HG03045 (cell line): ENCODE measurements at regions not wholly inside any gene's neighbourhood (a gene's known extent, or its start where the extent isn't known, plus 50 kb on each side); places are given as distances from the start of the nearest gene placed in this dataset.

Experiments
- ATAC-seq: cut with Tn5 transposase; IDR thresholded peaks from one replicate; pipeline ENCODE4 v1.9.1; 2021; ENCODE audit warnings: mild to moderate bottlenecking, moderate library complexity; ENCODE audit not compliant: unreplicated experiment

- ATAC-seq = no peak
These were observed 1985.1 kb upstream of the CELF4 start for GRCh38 chr18:39550701-39551100.

DNA sequence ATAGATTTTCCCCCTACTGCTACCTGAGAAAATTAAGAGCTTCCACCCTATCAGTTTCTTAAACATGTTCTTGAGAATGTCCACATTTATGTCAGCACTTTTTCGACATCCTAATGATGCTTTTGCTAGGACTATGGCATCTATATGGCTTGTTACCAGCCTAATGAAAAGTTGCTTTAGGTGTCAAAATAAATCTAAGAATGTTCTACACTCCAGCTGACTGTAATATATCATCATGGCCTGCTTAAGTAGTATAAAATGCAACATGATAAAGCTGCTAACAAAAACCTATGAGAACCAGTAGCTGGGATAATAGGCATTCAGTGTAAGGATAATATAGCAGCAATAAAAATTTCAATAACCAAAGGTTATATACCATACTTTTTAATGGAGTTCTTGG is 1983.5 kb upstream of the CELF4 start:
- no peak for ATAC-seq

DNA sequence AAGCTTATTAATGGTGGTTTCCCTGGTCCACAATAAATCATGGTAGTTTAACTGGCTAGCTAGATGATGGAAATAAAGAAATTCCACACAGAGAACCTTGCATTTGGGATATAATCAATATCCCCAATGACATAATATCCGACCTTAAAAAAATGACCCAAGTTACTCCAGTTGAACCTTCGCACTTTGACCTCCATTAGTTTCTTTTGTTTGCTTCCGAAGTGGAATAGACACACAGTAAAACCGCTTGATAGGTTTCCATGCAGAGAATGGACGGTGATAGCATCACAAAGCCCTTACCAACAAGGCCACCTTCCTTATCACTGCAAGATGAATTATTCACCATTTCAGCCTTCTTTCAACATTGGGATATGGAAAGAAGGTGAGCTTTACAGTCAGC is 1966.1 kb upstream of the CELF4 start:
- ATAC-seq = no peak

- no peak for ATAC-seq
These were observed 1963.8 kb upstream of the CELF4 start for GRCh38 chr18:39529358-39529757.

- no peak for ATAC-seq
These were observed 1961.9 kb upstream of the CELF4 start for GRCh38 chr18:39527465-39527864.

DNA sequence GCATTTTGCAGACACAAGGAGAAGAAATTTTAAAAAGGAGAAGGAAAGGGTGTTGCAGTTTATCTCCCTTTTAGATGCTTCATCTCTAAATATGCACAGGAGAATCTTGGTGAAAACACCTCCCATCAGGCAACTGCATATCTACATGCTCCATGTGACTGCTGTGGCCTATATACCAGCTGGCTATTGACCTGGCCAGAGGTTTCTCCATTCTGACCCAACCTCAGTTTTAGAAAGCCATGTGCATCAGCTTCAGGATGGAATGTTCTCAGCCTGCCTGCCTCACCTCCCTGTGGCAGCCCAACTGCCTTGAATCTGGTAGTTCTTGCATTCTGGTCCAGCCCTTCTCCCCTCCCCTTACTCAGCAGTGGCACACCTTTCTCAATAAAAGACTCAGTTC is 1958.8 kb upstream of the CELF4 start:
- no peak for ATAC-seq

- ATAC-seq = no peak
These were observed 1957.7 kb upstream of the CELF4 start for GRCh38 chr18:39523281-39523680.

DNA sequence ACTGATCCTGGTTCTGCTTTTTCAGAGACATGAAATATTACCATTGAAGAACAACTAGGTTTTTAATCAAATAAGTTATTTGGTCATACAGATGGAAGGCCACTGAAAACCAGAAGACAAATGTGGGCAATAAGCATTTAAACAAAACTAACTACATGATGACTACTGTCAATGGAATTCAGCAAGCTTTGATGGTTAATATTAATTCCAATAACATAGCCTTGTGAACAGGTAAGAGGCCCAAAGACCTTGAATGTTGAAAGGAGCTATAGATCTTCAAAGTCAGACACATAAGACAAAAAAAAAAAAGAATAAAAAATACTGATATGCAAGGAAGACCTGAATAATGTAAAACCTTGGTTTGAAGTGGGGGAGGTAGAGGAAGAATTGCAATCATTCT is 1955.6 kb upstream of the CELF4 start:
- ATAC-seq = no peak

DNA sequence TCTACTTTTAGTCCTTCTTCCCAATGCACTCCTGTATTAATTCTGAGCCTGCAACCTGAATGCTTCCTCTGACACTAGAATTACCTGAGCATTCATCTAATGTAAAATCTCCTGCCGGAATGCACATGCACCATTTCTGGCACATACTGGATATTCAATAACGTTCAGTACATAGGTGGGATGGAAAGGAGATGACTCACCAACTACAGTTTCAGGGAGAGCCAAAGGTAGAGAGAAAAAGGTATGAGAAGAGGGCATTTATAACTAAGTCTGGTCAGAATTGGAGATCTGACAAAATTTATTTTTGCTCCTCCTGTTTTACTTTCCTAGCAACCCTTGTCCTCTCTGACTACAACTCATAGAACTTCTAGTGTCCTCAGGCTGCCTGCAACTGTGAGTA is 1954.1 kb upstream of the CELF4 start:
- no peak for ATAC-seq

DNA sequence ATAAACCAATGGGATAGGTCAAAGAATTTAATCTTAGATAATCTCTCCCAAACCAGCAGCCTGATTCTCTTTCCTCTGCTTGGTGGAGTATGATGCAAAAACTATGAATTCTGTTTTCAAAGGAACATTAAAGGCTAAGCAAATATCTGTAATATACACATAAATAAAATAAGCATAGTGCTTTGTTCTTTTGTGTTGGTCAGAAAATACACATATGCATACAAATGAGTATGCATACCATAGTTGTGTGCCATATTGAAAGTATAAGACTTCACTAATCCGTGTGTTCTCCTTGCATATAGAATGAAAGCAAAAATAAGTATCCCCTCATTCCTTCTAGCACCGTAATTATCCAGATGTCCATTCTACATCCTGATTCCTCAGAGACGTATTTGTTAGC is 1949.7 kb upstream of the CELF4 start:
- ATAC-seq = no peak

GRCh38 chr18:39513186-39513585 is 1947.6 kb upstream of the CELF4 start:
- no peak for ATAC-seq

DNA sequence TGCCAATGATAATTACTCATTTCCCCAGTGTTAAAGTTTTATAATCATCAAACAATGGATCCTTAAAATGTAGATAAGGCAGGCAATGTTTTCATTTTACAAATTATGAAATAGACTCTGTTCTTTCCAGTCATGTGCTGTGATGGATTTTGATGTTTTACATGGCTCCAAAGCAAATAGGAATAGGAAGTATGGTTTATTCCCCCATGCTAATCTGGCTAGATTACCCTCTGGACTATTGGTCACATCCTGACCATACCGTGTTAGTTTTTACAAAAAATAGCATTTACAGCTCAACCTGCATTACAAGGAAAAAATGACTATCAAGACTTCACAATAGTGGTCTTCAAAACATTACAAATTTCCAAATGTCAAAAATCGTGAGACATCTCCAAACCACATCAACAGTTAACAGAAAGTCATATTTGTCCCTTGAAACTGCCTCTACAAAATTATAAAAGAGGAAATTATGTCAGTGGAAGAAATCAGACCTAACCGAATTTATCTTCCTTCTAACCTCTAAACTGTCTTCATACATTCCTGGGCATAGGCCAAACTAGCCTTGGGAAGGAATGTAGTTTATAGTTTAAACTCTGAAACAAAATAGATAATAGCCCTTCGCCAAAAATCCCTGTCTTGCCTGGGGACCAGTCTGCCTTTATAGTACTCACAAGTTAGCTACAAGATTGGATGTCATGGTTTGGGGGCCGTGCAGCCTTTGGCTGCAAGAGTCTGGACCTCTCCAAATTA is 1941.2 kb upstream of the CELF4 start:
- no peak for ATAC-seq

GRCh38 chr18:39500306-39500705 is 1934.7 kb upstream of the CELF4 start:
- ATAC-seq = no peak

DNA sequence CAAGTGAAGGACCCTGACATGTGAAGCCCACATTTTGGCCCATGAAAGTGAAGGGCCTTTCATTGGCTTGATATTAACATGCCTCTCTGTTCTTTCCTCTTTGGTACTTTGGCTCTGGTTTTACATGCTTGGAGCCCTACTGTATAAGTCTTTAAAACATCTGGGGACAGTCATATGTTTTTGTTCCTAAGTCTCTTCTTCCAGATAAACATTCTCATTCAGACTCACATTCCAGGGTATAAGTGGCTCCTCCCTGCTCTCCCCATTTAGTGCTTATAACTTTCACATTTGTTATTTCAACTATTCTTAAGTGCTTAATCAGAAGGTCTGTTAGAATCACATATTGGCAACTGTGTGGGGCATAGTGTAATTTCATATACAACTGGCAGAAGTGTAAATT is 1932.2 kb upstream of the CELF4 start:
- ATAC-seq = no peak

- no peak for ATAC-seq
These were observed 1931.4 kb upstream of the CELF4 start for GRCh38 chr18:39496986-39497385.

DNA sequence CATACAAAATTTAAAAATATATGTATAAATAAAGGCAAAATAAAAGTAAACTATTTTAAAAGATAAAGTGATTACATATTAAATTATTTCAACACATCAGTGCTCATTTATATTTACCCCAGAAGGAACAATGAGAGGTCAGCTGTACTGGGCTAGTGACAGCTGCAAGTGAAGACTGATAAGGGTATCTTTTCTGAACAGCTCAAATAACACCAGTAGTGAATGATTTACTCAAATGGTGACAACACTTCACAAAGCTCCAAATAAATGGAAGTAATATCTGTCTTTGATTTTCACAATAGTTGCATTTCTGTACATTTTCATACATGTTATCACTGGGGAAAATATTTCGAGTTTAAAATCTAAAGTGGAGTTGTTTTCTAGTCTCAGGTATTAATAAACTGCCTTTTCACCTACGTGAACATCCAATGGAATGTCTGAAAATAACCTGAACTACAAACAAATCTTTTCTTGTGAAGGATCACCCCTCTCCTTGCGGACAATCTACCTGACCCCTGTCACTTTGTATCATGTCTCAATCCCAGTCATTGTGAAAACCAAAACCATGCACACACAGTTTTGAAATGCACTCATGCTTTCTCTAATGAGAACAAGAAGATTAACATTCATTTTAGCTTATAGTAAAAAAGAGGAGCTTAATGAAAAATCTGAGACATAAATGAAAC is 1928.8 kb upstream of the CELF4 start:
- no peak for ATAC-seq

DNA sequence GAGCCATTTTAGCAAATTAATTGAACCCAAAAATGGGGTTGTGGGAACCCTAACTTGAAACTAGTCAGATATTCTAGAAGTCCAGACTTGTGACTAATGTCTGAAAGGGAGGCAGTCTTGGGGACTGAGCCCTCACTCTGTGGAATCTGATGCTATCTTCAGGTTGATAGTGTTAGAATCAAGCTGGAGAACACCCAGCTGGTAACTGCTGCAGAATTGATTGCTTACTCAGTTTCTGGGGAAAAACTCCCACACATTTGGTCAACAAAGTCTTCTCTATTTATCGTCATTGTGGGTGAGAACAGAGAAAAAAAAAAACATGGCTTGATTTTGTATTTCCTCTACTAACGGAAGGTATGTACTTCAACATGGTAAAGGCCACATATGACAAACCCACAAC is 1925.8 kb upstream of the CELF4 start:
- no peak for ATAC-seq

- ATAC-seq = no peak
These were observed 1923.8 kb upstream of the CELF4 start for GRCh38 chr18:39489431-39489830.

DNA sequence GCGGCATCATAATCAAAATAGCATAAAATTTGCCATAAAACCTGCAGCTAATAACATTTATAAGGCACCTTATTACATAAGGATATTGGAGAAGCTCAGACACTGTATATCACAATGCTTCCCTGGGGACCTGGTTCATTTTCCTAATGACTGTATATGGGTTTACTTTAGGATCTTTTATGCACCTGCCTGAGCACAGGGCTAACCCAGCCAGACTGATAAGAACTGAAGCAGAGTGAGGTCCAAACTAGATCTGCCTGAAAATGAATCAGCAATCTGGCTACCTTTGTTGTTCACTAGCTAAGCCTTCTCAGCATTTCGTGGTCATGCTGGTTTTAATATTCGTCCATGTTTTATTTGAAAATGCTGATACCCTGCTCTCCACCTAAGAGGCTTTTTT is 1922.3 kb upstream of the CELF4 start:
- ATAC-seq = no peak

- ATAC-seq = no peak
These were observed 1920.7 kb upstream of the CELF4 start for GRCh38 chr18:39486268-39486667.

- ATAC-seq = no peak
These were observed 1920.1 kb upstream of the CELF4 start for GRCh38 chr18:39485696-39486095.

- ATAC-seq = no peak
These were observed 1915.7 kb upstream of the CELF4 start for GRCh38 chr18:39481281-39481680.
